NCI-H2107 treated with DMSO at 0.1 percent for 48 hours (cell line): ENCODE measurements at regions not wholly inside any gene's neighbourhood (a gene's known extent, or its start where the extent isn't known, plus 50 kb on each side); places are given as distances from the start of the nearest gene placed in this dataset.

Experiments
- DNase-seq: peaks from one replicate; lab custom pipeline; 2025; ENCODE audit not compliant: unreplicated experiment; lab: John Stamatoyannopoulos, UW

DNA sequence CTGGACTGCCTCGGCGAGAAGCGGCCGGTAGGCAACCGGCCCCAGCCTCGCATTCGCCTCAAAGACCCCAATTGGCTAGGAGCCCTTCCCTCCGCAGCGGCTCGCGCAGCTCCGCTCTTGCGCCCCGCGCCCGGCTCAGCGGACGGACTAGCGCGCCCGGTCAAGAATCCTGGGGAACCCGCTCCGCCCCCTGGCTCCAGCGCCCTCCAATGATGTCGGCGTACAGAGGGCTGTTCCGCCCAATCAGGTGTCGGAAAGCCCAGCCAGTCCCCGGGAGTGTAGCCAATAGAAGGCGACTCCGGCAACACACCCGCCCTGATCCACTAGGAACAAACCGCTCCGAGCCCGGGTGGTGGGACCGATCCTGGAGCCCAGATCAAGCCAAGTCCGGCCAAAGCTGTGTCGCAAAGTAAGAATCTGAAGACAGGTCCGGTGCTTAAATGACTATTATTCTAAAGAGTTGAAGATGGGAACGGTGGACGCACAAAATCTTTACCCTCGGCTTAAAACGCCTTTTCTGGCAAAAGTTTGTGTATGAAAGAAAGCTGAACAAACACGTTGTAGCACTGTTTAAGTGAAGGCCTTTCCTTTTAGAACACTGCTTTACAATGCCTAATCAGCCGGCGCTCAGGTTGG is 132.2 kb downstream of the OGFRL1 start:
- no peak for DNase-seq

- DNase-seq = no peak
Measured at GRCh38 chr6:71421611-71422010, 133.0 kb downstream of the OGFRL1 start.

- DNase-seq = no peak
Measured at GRCh38 chr6:71430018-71430417, 141.4 kb downstream of the OGFRL1 start.

DNA sequence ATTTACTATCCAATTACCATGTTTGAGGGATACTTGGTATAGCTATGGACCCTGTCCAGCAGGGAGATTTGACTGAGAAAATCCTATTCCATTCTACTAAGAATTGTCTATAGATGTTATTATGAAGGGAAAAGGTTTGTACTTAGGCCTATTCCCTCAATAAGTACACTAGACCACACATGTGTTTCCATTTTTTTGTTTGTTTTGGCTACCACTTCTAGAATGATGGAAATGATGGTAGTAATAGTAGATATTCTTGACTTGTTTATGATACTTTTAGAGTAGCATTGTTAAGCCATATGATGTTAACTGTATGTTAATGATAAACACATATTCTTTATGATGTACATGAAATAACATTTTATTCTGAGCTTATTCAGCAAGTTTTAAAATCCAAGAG is 144.8 kb downstream of the OGFRL1 start:
- DNase-seq = no peak

DNA sequence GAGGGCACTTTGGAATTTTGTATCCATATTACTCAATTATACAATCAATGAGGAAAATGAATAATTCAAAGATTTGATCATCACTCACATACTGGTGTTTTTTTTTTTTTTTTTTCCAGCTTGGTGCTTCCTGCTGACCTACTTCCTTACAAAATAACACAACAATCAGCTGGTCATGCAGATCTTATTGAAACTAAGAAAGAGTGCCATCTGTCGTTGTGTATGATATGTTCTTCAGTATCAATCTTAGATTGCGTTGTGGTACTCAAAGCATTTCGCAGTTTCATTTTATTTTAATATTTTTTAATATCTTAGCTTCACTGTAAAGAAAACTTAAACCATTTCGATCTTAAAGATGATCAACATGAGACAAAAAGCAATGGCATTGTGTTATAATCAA is 155.6 kb downstream of the OGFRL1 start:
- no peak for DNase-seq

DNA sequence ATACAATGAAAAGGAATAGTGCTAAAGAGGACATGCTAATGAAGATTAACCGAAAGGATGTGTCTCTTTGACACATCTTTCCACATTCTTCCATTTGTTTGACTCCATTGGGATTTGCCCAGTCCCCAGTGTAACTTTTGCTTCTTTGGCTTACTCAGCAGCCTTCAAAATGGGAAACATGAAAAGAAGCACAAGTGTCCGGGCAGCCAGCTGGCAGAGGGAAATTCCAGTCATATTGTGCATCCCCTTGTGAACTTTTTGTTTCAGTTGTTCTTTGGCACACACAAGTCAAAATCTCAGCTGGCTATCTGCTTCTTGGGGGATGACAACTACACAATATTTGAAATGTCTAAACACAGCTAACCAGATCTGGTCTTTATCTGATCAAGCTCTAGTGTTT is 157.4 kb downstream of the OGFRL1 start:
- DNase-seq = no peak

GRCh38 chr6:71446470-71446869 is 157.9 kb downstream of the OGFRL1 start:
- DNase-seq = no peak

DNA sequence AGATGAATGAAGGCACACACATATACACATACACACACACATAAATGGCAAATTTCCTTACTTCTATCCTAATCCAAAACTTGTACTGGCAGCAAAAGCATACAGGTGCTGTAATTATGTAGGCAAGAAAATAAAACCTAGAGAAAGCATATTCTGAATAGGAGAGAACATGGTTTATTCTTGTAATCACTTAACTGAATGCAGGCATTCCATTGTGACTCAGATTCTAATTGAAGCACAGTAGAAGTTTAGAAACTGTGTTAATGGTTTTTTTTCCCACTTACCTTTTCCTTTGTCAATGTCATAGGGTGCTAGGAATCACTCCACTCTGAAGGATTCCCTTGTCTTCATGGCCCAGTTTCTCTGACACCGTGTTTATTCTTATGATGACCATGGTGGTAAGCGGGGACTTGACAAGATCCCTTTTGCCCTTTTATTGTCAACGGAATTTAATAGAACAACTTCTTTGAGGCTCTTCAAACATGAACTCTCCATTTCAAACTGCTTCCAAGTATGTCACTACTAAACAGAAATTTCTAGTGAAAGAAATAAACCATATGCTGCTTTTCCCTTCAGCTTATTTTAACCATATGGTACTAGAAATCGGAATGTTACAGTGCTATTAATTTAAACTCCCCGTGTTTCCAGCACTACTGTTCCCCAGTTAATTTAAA is 164.2 kb downstream of the OGFRL1 start:
- DNase-seq = no peak

- DNase-seq = no peak
Measured at GRCh38 chr6:71453371-71453706, 164.7 kb downstream of the OGFRL1 start.

GRCh38 chr6:71454056-71454455 is 165.4 kb downstream of the OGFRL1 start:
- DNase-seq = no peak

- no peak for DNase-seq
Measured at GRCh38 chr6:71457929-71458328, 169.3 kb downstream of the OGFRL1 start.

GRCh38 chr6:71459162-71459561 is 170.6 kb downstream of the OGFRL1 start:
- no peak for DNase-seq

GRCh38 chr6:71460933-71461332 is 172.3 kb downstream of the OGFRL1 start:
- DNase-seq = no peak

DNA sequence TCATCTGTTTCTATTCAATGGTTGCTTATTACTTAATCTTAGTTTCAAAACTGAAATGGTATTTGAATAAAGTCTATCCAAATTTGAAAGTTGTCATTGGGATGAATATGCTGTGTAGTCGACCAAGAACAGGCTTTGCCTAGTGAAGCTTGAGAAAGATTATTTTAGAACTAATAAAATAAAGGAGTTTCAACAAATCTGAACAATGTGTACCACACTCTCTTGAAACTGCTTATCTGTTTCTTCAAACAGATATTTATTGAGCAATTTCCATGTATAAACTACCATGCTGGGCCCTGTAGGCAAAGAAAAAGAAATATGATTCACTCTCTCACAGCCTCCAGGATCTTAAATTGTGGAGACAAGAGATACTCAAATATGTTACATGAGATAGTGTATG is 174.4 kb downstream of the OGFRL1 start:
- no peak for DNase-seq

GRCh38 chr6:71465096-71465495 is 176.5 kb downstream of the OGFRL1 start:
- DNase-seq = no peak

- no peak for DNase-seq
Measured at GRCh38 chr6:71466362-71466761, 177.8 kb downstream of the OGFRL1 start.

- no peak for DNase-seq
Measured at GRCh38 chr6:71468038-71468437, 179.4 kb downstream of the OGFRL1 start.

GRCh38 chr6:71468841-71469700 is 180.5 kb downstream of the OGFRL1 start:
- DNase-seq = no peak

DNA sequence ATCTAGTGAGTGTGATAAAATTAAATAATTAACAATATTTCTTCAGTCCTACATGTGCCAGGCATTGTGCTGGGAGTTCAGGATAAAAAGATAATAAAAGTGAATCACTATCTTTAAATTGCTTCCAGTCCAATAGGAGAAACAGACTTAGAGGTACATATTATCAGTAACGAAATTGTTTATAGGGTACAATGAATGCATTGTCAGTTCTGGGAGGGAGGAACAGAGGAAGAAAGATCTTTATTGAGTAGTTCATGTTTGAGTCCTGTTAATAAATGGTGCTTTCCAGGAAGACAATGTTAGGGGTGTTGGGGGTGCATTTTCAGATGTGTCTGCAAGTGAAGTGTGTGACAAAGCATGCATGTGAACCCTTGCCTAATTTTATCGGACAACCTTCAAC is 183.1 kb downstream of the OGFRL1 start:
- DNase-seq = no peak

DNA sequence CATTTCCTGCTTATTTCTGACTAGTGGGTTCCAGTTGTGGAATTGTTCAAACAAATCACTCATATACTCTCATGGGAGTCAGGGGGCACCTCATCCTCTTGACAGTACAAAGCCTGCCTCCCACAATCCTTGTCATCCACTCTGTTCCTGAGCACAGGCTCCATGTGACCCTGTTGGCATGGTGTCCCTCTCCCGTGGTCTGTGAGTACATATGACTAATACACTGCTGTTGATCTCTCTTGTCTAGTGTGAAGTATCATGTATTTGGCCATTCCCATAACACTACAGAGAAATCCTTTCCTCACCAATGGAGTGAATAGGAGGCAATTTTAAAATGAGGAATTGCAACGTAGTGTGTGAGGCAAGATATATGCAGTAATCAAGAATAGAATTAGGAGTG is 185.3 kb downstream of the OGFRL1 start:
- DNase-seq = no peak

DNA sequence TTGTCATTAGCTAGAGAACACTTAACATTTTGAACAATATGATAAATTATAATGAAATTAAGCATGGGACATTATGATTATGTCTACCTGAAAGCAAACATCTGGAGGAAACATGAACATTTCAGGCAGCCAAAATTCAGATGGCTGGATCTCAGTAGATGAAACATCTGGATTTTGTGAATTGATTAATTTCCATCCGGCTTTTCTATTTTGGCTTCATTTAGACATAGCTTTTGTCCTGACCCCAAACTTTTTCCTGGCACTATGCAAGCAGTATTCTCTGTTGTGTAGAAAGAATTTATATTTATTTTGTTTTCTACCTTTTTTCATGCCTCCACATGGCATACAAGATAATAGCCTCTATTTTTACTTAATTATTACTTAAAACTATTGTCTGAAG is 186.3 kb downstream of the OGFRL1 start:
- no peak for DNase-seq

DNA sequence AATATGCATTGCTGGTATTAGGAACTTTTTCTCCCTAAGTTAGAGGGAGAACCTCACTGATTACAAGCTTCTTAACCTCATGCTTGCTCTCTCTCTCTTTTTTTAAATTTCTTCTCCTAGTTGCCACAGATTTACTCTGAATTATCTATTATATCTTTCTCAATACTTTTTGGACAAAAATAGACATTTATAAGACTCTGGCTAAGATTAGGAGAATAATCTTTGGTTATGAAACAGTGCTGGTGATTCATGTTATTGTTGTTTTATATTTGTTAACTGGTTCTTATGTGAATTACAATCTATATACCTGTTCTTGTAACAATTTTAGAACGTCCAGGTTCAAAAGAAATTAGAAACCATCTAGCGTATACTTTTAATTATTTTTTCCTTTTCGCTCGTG is 187.8 kb downstream of the OGFRL1 start:
- DNase-seq = no peak
